AG04450 (cell line): ENCODE measurements at regions not wholly inside any gene's neighbourhood (a gene's known extent, or its start where the extent isn't known, plus 50 kb on each side); places are given as distances from the start of the nearest gene placed in this dataset.

Source experiments
- CTCF ChIA-PET: fragments of 300-600, 350-600 bp; formaldehyde crosslinking; extraction: SDS; loops from one replicate; lab custom pipeline; 2022; ENCODE audit warnings: antibody characterized with exemption, inconsistent platforms; lab: Charles Lee
- POLR2A ChIA-PET: fragments of 350-600 bp; formaldehyde crosslinking; extraction: SDS; loops from one replicate; lab custom pipeline; 2021; ENCODE audit warnings: antibody characterized with exemption, inconsistent platforms; lab: Yijun Ruan, JAX
- DNase-seq: peaks from one replicate; pipeline ENCODE4 v3.0.0-alpha.2; 2011; ENCODE audit warnings: low read depth, low spot score
- H3K27ac ChIP-seq: one replicate; pipeline ENCODE4 v1.5.1; 2012; ENCODE audit warnings: low read depth, low read length, control low read depth
- H3K27me3 ChIP-seq: one replicate; pipeline ENCODE4 v1.6.0; 2012; ENCODE audit warnings: low read length; ENCODE audit not compliant: control insufficient read depth, insufficient read depth
- H3K4me3 ChIP-seq: 2 replicates; pipeline ENCODE4 v1.5.1; 2011; ENCODE audit warnings: mild to moderate bottlenecking, low read depth, low read length, control low read depth
- H3K9me3 ChIP-seq: 2 replicates; pipeline ENCODE4 v1.5.1; 2012; ENCODE audit warnings: low read length; ENCODE audit not compliant: control insufficient read depth, insufficient read depth
- TF ChIP-seq, protein P1 (sequence below): IDR thresholded peaks from 2 replicates; pipeline ENCODE4 v1.5.1; 2011; ENCODE audit warnings: low read depth, low read length, control low read depth, inconsistent platforms

DNA sequence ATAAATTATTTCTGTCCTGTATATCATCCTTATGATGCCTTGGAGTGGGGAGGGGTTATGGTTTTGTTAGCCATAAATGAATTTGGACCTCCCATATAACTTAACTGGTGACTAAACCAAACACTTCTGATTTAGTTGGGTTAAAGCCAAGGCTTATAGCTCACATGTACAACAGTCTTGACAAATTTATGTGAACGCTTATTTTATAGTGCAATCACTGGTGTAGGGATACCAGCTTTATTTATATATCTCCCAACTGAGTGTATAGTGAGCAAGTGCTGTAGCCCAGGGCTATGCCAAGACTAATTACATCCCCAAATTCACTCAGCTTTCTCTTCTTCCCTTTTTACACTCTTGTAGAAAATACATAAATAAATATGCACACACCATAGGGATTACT is 956.2 kb downstream of the SORCS3 start:
- no peak overlapping the region for H3K27ac ChIP-seq
- H3K4me3 ChIP-seq: no peak overlapping the region
- no peaks in the 10 kb centered on the region for H3K27me3 ChIP-seq
- TF ChIP-seq, protein P1, sequence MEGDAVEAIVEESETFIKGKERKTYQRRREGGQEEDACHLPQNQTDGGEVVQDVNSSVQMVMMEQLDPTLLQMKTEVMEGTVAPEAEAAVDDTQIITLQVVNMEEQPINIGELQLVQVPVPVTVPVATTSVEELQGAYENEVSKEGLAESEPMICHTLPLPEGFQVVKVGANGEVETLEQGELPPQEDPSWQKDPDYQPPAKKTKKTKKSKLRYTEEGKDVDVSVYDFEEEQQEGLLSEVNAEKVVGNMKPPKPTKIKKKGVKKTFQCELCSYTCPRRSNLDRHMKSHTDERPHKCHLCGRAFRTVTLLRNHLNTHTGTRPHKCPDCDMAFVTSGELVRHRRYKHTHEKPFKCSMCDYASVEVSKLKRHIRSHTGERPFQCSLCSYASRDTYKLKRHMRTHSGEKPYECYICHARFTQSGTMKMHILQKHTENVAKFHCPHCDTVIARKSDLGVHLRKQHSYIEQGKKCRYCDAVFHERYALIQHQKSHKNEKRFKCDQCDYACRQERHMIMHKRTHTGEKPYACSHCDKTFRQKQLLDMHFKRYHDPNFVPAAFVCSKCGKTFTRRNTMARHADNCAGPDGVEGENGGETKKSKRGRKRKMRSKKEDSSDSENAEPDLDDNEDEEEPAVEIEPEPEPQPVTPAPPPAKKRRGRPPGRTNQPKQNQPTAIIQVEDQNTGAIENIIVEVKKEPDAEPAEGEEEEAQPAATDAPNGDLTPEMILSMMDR: no peak
- ChIA-PET CTCF (no interaction called here), POLR2A (no interaction called here)
- H3K9me3 ChIP-seq: no peaks in the 10 kb centered on the region; the same call in 1 of the 2 replicates
- DNase-seq: no peak

DNA sequence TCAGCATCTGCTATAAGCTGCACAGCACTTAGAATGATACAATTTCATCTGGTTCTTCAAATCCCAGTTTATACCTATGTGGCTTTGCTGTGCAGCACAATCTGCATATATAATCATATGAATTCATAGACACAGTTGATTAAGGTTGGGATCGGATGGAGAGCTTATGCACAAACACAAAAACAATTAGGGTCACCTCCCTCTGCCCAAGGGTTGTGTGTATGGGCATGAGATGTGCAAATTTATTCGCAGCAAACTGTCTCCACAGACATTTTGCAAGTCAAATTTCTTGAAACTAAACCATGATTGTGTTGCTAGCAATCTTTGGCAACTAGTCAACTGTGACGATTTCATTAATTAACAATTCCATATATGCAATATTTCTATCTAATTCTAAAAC is 955.7 kb downstream of the SORCS3 start:
- CTCF ChIA-PET: no interaction called here

GRCh38 chr10:105594296-105594695 is 953.2 kb downstream of the SORCS3 start:
- TF ChIP-seq, protein P1: no peak
- ChIA-PET CTCF (no interaction called here), POLR2A (no interaction called here)
- no peak for DNase-seq
- Histone ChIP-seq H3K27me3 (no peaks in the 10 kb centered on the region), H3K27ac (no peak overlapping the region), H3K9me3 (no peaks in the 10 kb centered on the region; the same call in 1 of the 2 replicates), H3K4me3 (no peak overlapping the region)

More for the DNA sequence above, 955.7 kb downstream of the SORCS3 start:
- POLR2A ChIA-PET: no interaction called here
- H3K27me3 ChIP-seq: no peaks in the 10 kb centered on the region
- DNase-seq: no peak
- H3K27ac ChIP-seq: no peak overlapping the region
- TF ChIP-seq, protein P1: no peak
- H3K4me3 ChIP-seq: no peak overlapping the region
- H3K9me3 ChIP-seq: no peaks in the 10 kb centered on the region; the same call in 1 of the 2 replicates

GRCh38 chr10:105592468-105592867 is 951.4 kb downstream of the SORCS3 start:
- CTCF ChIA-PET: no interaction called here
- TF ChIP-seq, protein P1: no peak
- no peaks in the 10 kb centered on the region for H3K27me3 ChIP-seq
- DNase-seq: no peak
- no peaks in the 10 kb centered on the region; the same call in 1 of the 2 replicates for H3K9me3 ChIP-seq
- POLR2A ChIA-PET: no interaction called here
- no peak overlapping the region for H3K27ac ChIP-seq
- no peak overlapping the region for H3K4me3 ChIP-seq

DNA sequence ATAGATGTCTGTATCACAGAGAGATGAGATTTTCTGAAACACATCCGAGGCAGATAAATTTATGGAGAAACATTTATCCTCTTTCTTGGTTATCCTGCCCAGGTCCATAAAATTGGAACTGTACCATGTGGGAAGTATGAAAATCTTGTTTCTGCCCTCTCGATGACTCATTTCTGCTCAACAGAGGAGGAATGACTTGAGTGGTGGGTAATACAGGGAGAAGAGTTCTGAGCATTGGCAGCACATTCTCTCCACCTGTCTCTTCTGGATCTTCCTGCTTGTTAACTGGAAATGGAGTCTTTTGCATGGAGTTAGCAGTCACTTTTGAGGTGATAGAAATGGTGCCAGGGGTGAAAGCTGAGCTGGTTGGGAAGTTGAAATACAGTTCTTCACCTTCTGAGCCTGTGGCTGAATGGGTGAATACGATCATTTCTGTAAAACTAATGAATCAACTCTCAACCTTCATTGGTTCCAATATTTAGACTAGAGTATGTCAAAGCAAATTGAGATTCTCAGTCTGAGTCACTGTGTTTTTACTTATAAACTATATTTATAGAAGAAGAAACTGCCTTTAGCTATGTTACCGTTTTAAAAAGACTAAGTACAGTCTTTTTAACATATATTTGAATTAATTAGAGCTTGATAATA is 945.5 kb downstream of the SORCS3 start:
- TF ChIP-seq, protein P1: no peak
- no peaks in the 10 kb centered on the region for H3K9me3 ChIP-seq
- DNase-seq: no peak
- H3K27me3 ChIP-seq: no peaks in the 10 kb centered on the region
- CTCF ChIA-PET: no interaction called here
- H3K4me3 ChIP-seq: no peak overlapping the region
- POLR2A ChIA-PET: no interaction called here
- H3K27ac ChIP-seq: no peak overlapping the region
